BJ (cell line): ENCODE measurements at regions not wholly inside any gene's neighbourhood (a gene's known extent, or its start where the extent isn't known, plus 50 kb on each side); places are given as distances from the start of the nearest gene placed in this dataset.

Experiments used
- CTCF ChIA-PET: fragments of 350-600 bp; formaldehyde crosslinking; extraction: SDS; loops from one replicate; lab custom pipeline; 2021; ENCODE audit warnings: antibody characterized with exemption, inconsistent platforms; lab: Yijun Ruan, JAX
- POLR2A ChIA-PET: fragments of 300-600 bp; sonication (Branson Sonifier 250); formaldehyde crosslinking; extraction: SDS; loops from one replicate; lab custom pipeline; 2021; ENCODE audit warnings: antibody characterized with exemption; lab: Charles Lee
- DNase-seq: peaks from one replicate; pipeline ENCODE4 v3.0.0-alpha.2; 2011; ENCODE audit warnings: low read depth
- H3K27me3 ChIP-seq: 2 replicates; pipeline ENCODE4 v1.6.0; 2011; ENCODE audit warnings: low read length; ENCODE audit not compliant: control insufficient read depth, insufficient read depth
- H3K36me3 ChIP-seq: 2 replicates; pipeline ENCODE4 v1.5.1; 2011; ENCODE audit warnings: low read length; ENCODE audit not compliant: control insufficient read depth, insufficient read depth
- H3K4me3 ChIP-seq: 2 replicates; pipeline ENCODE4 v1.5.1; 2011; ENCODE audit warnings: low read depth, mild to moderate bottlenecking, control low read depth, low read length
- CTCF ChIP-seq: IDR thresholded peaks from 2 replicates; pipeline ENCODE4 v1.5.1; 2011; ENCODE audit warnings: low read depth, mild to moderate bottlenecking, control low read depth, inconsistent platforms, low read length, moderate library complexity; ENCODE audit not compliant: insufficient read depth

- Histone ChIP-seq H3K27me3 (no peaks in the 10 kb centered on the region), H3K36me3 (no peaks in the 10 kb centered on the region), H3K4me3 (no peak overlapping the region)
- no peak for DNase-seq
- no peak for TF ChIP-seq CTCF
- ChIA-PET CTCF (no interaction called here), POLR2A (no interaction called here)
These were observed 182.9 kb downstream of the SOD2 start for GRCh38 chr6:159510141-159510540.

- ChIA-PET POLR2A (no interaction called here), CTCF (no interaction called here)
- Histone ChIP-seq H3K4me3 (no peak overlapping the region), H3K27me3 (no peaks in the 10 kb centered on the region), H3K36me3 (no peaks in the 10 kb centered on the region)
- DNase-seq, result no peak
- TF ChIP-seq CTCF, result no peak
These were observed 184.1 kb downstream of the SOD2 start for GRCh38 chr6:159508931-159509330.

GRCh38 chr6:159506048-159506447 is 187.0 kb downstream of the SOD2 start:
- ChIA-PET CTCF (no interaction called here), POLR2A (no interaction called here)
- DNase-seq, result no peak
- no peaks in the 10 kb centered on the region for H3K36me3 ChIP-seq
- no peak overlapping the region for H3K4me3 ChIP-seq
- TF ChIP-seq CTCF, result no peak
- H3K27me3 ChIP-seq, result no peaks in the 10 kb centered on the region

DNA sequence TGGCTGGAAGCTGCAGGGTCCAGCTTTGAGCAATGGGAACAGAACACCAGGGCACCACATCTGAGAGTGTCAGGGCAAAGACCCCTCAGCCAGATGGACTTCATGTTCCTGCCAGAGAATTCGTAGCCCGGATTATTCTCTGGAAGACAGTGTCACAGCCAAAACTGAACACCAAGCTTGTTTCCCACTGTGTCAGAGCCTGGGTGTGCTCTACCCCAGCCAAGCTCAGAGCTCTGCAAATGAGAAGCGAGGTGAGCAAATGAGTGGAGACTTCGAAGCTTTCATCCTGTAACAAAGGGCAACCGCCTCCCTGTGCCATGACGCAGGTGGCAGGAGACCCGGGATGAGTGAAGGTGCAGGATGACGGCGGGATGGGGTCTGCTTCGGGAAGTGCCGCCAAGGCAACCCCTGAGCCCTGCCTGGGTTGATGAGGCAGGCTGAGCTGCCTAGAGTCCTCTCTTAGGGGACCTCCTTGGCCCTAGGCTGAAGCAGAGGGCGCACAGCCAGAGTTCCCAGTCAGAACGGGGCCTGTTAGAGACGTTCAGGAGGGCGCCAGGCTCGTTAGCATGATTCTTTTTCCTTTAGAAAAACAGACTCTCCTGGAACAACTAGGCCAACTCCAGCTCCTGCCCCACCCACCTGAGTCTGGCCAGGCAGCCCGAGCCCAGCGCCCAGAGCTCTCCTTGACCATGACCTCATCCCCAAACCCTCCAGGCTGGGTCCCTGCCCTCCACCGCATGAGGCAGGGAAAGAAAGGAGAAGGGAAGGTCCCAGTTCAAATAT is 187.7 kb downstream of the SOD2 start:
- no peaks in the 10 kb centered on the region for H3K36me3 ChIP-seq
- H3K27me3 ChIP-seq, result no peaks in the 10 kb centered on the region
- no peak overlapping the region for H3K4me3 ChIP-seq
- DNase-seq, result no peak
- no peak for TF ChIP-seq CTCF
- POLR2A ChIA-PET, result no interaction called here
- CTCF ChIA-PET, result no interaction called here

- Histone ChIP-seq H3K36me3 (no peaks in the 10 kb centered on the region), H3K27me3 (no peaks in the 10 kb centered on the region), H3K4me3 (no peak overlapping the region)
- no peak for DNase-seq
- CTCF ChIA-PET, result interaction anchor here (0.6 kb wide), 1 partner anchor 168 kb away, joined by 3 read pairs; no protein-coding TSS in a partner anchor
- no peak for TF ChIP-seq CTCF
- POLR2A ChIA-PET, result no interaction called here
These were observed 191.5 kb downstream of the SOD2 start for GRCh38 chr6:159501558-159501957.
